ENCODE measurements at regions not wholly inside any gene's neighbourhood (a gene's known extent, or its start where the extent isn't known, plus 50 kb on each side); places are given as distances from the start of the nearest gene placed in this dataset.

DNA sequence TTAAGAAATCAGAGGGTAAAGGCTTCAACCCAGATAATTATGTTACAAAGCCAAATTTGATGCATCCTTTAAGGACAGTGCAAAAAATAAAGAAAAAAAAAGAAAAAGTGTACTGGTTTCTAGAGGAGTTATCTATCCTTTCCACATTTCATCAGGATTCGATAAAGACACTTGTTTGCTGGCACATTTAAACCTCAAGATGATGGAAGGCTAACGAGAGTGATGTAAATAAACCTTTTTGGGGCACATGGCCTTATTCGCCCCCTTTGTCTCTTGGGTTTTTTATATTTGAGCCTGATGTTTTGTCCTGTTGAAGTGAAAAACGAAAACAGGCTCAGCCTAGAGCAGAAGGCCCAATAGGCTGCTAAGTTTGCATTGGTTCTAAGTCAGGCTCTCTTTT, 416.5 kb downstream of the TAF11L14 start:
- no peak for DNase-seq

DNA sequence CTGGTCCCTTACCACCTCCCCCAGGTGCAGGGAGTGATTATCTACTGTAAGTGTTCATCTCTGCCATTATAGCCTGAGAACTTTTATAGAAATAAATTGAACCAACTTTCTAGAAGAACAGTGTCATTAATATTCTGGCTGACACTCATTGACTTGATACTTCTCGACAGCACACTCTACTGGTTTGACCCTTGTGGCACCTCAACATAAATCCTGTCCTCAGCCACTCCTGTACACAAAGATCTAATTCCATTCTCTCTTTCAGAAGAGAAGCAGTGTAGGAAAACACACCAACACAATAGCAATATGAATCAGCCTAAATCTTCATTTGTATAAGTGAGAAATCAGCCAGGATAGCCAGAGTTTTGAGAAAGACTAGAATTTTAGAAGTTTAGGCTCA, 417.7 kb downstream of the TAF11L14 start:
- no peak for DNase-seq

DNA sequence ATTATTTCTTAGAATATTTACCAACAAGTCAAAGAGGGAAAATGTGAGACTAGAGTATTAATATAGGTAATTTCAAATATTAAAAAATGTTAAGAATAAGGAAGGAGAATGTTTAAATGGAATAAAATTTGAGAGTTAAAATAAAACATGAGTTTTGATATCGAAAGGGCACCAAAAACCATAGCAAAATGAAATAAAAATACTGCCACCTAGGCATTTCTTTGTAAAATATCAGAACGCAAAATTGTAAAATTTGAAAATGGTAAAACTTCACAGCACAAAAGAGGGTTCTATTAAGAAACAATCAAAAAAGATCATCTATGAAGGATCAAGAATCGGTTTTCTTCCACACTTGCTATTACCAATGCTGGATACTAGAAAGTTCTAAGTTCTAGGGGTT, 418.3 kb downstream of the TAF11L14 start:
- DNase-seq = no peak

DNA sequence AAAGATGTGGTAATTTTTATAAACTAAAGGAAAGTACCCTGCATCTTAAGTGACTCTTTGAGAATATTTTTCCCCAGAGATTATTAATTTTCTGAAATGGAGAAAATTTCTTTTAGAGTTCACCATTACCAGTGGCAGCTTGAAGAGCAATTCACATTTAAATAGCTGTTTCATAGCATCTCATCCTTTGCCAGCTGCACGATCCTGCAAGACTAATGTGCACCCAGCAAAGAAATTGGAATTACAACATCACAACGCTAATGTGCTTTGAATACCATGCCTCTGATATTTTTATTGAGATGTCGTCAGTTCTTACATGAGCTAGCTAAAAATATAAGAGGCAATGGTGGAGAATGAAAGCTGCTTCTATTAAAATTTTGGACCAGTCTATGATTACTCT, 423.5 kb downstream of the TAF11L14 start:
- DNase-seq = no peak

DNA sequence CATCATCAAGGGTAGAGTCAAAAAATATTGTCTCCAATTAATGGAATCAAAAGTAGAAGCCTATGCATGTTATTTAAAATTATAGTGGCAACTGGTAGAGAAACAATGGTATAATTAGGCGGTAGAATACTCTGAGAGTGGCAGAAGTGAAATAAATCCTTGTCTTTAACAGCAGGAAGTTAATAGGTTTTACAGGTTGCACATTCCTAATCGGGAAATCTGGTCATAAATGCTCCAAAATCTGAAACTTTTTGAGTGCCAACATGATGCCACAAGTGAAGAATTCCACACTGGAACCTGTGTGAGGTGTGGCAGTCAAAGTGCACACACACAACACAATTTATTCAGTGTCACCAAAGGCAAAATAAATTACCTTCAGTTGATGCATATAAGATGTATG, 433.4 kb downstream of the TAF11L14 start:
- DNase-seq = no peak

DNA sequence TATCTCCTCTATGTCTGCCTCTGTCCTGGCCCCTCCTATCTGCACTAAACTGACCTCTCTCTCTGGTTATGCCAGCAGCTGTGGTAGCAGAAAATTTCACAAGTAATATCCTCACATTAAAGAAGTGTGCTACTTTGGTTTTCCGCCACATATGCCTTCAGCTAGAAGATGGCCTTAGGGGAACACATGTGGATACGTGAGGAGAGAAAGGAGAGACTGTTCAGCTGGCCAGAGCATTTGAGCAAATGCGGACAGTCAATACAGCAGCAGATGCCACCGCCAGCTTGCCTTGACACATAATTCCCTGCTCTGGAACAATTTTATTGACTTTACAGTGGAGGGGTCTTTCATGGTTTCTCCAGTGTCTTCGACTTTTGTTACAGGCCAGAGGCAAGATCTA, 434.6 kb downstream of the TAF11L14 start:
- DNase-seq = no peak

DNA sequence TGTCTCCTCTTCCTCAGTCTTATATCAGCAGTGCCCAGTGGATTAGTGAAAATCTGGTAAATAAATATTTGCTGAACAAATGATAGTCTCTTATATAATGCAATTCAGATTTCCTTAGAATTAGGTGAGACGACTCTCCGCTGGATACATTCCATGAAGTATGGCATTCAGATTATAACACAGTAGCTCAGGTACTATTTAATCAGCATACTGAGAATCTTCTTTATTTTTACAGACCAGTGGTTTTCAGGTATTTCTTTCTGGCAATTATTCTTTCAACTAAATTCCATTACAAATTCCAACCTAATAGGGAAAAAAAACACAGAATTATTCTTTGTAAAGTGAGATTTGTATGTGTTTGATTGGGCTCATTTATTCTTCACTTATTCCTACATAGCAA, 435.5 kb downstream of the TAF11L14 start:
- no peak for DNase-seq

DNA sequence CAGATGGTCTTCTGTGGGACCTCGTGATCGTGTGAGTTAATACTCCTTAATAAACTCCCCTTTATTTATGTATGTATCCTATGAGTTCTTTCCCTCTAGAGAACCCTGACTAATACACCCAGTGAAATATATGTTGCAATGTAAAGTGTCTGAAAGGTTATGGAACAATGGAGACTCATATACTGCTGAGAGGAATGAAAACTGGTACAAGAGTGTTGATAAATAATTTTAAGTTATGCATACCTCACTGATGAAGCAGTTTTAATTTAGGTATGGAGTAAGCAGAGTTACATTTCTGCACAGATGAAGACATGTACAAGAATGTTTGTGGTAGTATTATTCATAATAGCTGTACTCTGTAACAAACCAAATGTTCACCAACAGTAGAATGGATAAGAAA, 438.3 kb downstream of the TAF11L14 start:
- no peak for DNase-seq

DNA sequence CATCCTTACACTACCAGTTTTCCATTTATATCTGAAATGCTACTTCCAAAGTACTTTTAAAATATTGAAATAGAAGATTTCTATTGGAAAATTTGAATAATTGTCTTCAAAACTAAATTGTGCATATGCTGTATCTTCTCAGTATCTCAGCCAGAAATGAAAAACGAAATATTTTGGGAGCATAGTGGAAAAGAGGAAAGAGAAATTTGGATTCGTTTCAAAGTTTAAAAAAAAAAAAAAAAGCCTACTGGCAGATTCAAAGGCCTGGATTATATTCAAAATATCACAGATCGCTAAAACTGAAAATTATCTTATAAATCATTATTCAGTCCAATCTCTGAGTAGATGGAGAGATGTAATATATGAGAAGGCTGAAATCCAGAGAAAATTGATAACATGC, 440.7 kb downstream of the TAF11L14 start:
- no peak for DNase-seq

DNA sequence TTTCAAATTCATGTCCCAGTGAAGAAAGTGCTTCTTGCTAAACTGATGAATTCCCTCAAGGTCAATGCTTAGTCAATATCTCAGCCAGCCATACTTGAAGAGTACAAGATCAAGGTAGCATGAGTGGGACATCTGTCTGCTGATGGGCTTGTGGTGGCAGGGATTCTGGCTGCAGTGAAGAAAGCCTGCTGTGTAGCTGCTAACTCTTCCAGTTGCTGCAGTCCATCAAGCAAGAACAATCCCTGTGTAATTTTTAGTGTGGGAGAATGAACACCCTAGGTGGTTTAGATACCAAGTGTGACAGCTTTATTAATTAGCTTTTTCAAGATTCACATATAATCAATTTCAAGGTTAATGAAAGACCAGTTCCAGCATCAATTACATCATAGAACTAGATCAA, 443.9 kb downstream of the TAF11L14 start:
- no peak for DNase-seq

DNA sequence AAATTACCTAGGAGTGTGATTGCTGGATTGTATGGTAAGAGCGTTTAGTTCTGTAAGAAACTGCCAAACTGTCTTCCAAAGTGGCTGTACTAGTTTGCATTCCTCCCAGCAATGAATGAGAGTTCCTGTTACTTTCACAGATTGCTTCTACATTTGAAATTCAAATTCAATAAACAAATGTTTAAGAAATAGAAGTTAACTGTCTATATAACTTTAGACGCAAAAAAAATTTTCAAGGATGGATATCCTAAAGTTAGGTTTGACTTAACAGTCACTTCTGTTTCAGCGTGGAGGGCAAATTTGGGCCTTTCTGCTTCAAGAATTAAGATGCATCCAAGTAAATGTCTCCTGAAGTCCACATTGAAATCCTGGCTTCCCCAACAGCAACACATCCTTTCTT, 445.6 kb downstream of the TAF11L14 start:
- no peak for DNase-seq

DNA sequence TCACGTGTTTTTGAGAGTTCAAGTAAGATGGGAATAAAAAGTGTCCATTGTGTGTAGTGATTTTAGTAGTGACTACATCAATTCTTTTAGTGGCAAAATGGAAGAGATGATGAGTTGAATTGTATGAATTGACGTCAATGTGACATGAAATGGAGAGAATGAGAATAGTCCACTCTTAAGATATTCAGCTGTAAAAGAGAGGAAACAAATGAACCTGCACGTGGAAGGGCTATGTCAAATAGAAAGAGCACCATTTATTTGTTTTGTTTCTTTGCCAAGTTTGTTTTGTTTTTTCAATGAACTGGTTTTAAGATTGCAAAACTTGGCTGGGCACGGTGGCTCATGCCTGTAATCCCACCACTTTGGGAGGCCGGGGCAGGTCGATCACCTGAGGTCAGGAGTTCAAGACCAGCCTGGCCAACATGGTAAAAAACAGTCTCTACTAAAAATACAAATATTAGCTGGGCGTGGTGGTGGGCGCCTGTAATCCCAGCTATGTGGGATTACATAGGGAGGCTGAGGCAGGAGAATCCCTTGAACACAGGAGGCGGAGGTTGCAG, 453.8 kb downstream of the TAF11L14 start:
- no peak for DNase-seq

DNA sequence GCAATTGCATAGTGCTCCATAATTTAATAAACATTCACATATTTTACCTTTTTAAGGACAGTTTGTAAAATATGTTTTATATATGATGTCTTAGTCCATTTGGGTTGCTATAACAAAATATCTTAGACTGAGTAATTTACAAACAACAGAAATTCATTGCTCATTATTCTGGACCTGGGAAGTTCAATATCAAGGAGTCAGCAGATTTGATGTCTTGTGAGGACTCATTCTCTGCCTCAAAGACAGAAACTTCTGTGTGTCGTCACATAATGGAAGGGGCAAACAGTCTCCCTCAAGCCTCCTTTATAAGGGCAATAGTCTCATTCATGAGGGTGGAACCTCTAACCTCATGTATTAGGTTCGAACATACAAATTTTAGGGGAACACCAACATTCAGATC, 455.9 kb downstream of the TAF11L14 start:
- DNase-seq = no peak

DNA sequence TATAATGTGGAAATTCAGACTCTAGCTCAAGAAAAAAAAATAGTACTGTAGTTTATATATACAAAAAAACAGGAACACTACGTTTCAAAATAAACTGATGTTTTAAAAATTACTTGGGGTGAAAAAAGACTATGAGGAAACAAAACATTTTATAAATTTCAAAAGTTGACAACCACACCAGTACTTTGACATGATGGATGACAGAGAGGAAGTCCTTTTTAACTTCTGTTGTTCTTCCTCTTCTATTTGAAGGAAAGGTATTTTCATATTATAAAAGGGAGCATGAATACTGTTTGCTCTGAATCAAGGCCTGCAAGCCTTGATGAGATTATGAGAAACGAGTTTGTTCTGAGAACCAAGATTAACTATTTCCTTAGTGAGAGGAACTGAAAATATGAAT, 456.9 kb downstream of the TAF11L14 start:
- no peak for DNase-seq

DNA sequence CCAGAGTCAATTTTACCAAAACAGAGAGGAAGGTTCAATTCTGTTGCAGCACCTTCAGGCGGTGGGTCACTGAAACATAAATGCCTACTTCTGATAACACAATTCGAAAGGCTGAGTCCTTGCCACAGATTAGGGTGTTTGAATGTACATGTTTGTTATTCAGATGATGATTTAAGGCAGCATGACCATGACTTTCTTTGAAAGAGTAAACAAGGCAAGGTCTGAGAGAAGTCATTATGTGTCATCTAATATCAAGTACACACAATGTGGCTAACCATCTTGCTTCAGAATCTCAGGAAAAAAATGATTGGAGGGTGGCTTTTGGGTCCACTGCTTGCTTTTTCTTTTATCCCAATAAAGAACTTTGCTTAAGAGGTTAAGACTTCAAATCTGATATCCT, 457.5 kb downstream of the TAF11L14 start:
- no peak for DNase-seq

DNA sequence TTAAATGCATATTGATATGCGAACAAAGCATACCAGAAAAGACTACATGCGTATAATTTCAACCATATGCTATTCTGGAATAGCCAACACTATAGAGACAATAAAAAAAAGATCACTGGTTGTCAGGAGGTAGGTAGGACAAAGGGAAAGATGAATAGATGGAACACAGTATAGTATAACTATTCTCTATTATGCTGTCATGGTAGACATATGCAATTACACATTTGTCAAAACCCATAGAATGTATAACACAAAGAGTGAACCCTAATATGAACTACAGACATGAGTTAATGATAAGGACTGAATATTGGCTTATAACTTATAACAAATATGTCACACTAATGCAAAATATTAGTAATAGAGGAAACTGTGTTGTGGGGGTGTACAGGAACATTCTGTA, 460.8 kb downstream of the TAF11L14 start:
- no peak for DNase-seq

DNA sequence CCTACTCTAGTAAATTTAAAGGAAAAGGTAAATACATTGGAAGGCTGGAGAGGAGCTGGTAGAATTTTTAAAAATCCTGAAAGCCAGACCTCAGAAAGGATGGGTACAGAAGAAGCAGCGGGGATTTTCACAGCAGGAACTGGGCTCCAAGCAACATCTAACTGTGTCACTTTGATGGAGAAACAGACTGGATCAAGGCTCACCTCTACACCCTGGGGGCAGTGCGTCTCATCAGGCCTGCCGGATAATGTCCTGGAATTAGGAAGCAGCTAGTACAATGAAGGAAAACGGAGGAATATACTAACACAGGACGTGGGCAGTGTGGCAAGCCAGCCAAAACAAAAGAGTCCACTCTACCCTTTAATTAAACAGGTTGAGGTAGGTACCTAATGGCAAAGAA, 463.6 kb downstream of the TAF11L14 start:
- DNase-seq = no peak

DNA sequence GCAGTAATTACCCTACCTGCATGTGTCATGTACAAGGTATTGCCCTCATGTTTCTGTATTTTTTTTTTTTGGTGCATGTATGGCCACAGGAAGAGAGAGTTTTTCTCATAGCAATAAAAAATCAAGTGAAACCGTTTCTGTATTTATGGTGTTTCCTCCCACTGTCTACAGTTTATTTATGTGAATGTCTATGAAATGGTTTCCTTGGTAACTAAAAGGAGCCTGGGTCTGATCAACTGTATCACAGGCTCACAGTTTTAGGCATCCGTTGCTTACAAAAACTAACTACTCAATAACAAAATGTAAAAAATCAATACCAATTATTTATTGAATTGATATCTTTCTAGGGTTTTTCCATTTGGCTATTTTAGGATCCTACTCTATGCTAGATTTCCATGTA, 464.4 kb downstream of the TAF11L14 start:
- no peak for DNase-seq

DNA sequence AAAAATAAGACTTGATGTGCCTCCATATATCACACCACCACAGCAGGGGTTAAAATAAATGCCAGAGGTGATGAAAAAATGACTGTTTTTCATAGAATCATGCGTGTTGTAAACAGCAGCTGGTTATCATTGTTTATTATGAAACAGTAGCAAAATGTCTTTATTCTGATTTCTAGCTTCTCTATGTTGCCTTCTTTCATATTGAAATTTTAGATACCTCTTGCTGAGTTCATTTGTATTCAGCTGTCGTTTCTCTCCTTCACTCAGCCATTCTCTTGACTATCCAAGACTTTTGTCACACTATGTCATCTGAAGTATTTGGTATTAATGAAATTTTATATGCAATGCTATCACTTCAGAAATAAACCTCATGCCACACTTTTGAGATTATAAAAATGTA, 465.0 kb downstream of the TAF11L14 start:
- DNase-seq = no peak

DNA sequence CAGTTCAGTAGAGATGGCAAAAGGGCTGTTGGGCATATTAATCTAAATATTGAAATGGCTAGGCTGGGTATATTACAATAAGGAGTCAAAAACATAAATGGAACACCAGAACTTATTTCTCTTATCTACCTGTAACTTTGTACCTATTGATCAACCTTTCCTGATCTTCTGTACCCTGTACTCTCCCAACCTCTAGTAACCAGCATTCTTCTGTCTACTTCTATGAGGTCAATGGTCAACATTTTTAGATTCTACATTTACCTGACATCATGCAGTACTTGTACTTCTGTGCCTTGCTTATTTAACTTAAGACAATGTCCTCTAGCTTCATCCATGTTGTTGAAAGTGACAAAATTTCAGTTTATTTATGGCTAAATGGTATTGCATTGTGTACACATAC, 467.3 kb downstream of the TAF11L14 start:
- DNase-seq = no peak

DNA sequence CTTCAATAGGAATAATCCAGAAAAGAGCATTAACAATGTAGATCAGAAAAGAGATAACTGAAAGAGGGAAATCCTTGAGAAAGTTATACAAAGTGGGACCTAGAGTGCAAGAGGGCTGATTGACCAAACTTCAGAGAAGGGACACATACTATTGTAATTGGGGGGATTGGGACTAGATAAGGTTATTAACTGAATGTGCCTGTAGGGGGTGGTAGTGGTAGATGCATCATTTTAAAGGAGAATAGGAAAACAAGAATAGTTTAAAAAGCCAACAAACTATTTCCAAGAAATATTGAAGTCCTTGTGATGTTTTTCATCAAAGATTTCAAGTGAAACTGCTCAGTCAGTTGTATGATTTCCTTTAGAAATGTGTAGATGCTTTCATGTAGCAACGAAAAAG, 468.5 kb downstream of the TAF11L14 start:
- DNase-seq = no peak

DNA sequence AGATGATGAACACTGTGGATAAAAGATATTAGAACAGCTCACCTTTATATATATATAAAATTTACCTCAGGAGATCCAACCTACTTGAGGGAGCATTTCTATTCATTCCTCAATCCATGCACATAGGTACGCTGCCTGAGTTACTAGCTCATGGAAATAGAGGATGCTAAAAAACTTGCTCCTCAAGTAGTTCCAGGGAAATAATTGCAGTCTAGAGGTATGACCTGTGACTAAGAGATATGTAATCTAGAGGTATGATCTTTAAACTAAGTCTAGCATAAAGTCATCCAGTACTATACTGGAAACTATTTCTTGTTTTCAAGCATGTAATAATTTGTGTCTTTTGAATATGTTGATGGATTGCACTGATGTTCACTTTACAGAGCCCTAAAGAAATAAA, 471.2 kb downstream of the TAF11L14 start:
- no peak for DNase-seq

DNA sequence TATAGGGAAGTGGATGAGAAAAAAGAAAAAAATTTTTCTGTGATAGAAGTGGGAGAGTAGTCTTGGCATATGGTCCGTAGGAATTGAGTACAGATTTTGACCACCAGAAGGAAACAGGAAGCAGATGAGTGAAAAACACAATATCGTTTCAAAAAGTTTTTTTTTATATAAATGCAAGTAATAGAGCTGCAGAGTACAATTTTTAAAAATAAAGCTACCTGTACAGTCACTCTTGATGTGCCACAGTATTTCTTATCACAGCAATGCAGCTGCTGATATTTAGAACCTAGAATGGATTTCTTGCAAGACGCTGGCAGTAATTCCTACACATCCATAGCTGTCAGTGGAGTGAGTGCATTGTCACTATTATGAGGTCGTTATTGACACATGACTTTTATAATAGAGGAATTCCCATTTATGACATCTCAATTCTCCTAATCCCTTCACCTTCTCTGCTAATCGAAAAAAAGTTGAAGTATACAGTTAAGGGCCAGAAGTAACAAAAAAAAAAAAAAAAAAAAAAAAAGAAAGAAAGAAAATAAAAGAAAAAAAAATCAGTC, 477.7 kb downstream of the TAF11L14 start:
- DNase-seq = no peak

DNA sequence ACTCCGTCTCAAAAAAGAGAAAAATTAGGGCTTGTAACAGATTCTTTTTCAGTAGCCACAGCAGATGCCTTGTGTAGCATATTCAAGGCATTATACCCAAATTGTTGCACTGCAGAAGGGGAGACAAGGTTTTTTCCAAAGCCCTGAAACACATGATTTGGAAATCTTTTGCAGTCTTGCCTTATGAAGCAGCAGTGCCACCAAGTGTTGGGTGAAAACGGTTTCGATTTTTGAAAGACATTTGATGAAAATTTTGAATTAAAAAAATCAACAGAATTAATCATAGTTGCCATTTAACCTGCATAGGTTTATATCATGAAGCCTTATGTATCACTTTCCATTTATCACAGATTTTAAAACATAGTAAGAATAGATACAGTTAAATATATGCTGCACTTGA, 479.5 kb downstream of the TAF11L14 start:
- DNase-seq = no peak

DNA sequence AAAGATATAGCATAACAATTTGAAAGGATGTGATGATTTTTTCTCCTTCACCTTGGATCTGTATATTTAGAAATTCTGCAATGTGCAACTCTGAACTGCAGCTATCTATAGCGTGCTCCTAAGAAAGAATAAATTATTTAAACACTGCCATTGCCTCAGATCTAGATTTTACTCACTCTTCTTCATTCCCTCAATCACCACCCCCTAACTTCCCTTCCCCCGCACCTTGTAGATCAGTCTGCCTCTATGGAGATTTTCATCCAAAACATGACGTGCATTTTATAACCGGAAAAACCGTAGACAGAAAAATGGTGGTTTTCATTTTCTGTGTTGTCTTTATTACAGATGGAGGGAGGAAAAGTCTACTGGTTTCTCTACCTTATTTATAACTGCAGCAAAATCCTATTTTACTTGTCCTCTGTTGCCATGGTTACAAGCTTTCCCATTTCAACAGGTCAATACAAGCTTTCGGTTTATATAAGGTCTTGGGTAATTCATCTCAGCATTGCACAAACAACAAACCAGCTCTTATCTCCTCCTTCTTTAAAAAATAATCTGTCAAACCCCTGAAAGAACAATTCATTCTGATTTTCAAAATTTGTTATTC, 480.0 kb downstream of the TAF11L14 start:
- no peak for DNase-seq

All from SW 1271 (cell line).